IPS-15b (cell line): ENCODE measurements at regions not wholly inside any gene's neighbourhood (a gene's known extent, or its start where the extent isn't known, plus 50 kb on each side); places are given as distances from the start of the nearest gene placed in this dataset.
"Not testable (repeated sequence)": the region's sequence is repeated elsewhere in the genome, so short reads cannot be mapped to it uniquely, and the experiment has no call there.

Experiments
- H3K27me3 ChIP-seq: one replicate; pipeline ENCODE4 v1.6.1; 2013; ENCODE audit warnings: low read length; ENCODE audit not compliant: control insufficient read depth, insufficient read depth
- H3K36me3 ChIP-seq: one replicate; pipeline ENCODE4 v1.6.1; 2013; ENCODE audit warnings: low read length; ENCODE audit not compliant: control insufficient read depth, insufficient read depth
- H3K4me1 ChIP-seq: one replicate; pipeline ENCODE4 v1.6.1; 2013; ENCODE audit warnings: mild to moderate bottlenecking, low read length; ENCODE audit not compliant: control insufficient read depth, insufficient read depth
- H3K4me3 ChIP-seq: one replicate; pipeline ENCODE4 v1.5.1; 2013; ENCODE audit warnings: low read depth, low read length
- H3K9ac ChIP-seq: one replicate; pipeline ENCODE4 v1.6.1; 2013; ENCODE audit warnings: low read depth, mild to moderate bottlenecking, low read length
- H3K9me3 ChIP-seq: one replicate; pipeline ENCODE4 v1.6.1; 2013; ENCODE audit warnings: mild to moderate bottlenecking, low read length; ENCODE audit not compliant: control insufficient read depth, insufficient read depth

- not testable (repeated sequence) for H3K9me3 ChIP-seq, H3K36me3 ChIP-seq, H3K4me1 ChIP-seq, H3K27me3 ChIP-seq, H3K4me3 ChIP-seq, H3K9ac ChIP-seq
Measured at GRCh38 chr4:82271915-82272480, 101.8 kb downstream of the HNRNPD start.

- H3K4me3 ChIP-seq: no peak overlapping the region
- H3K36me3 ChIP-seq: no peaks in the 10 kb centered on the region
- H3K4me1 ChIP-seq: peaks cover 7% of the 10 kb centered on the region
- no peak overlapping the region for H3K9ac ChIP-seq
- no peaks in the 10 kb centered on the region for H3K27me3 ChIP-seq
- H3K9me3 ChIP-seq: no peaks in the 10 kb centered on the region
Measured at GRCh38 chr4:82268826-82269193, 105.0 kb downstream of the HNRNPD start.

- H3K9ac ChIP-seq: no peak overlapping the region
- H3K4me3 ChIP-seq: no peak overlapping the region
- no peaks in the 10 kb centered on the region for H3K36me3 ChIP-seq
- no peaks in the 10 kb centered on the region for H3K9me3 ChIP-seq
- H3K4me1 ChIP-seq: peaks cover 7% of the 10 kb centered on the region
- no peaks in the 10 kb centered on the region for H3K27me3 ChIP-seq
Measured at GRCh38 chr4:82268050-82268825, 105.6 kb downstream of the HNRNPD start.

- Histone ChIP-seq H3K27me3 (no peaks in the 10 kb centered on the region), H3K36me3 (no peaks in the 10 kb centered on the region), H3K9ac (no peak overlapping the region), H3K9me3 (no peaks in the 10 kb centered on the region), H3K4me3 (no peak overlapping the region), H3K4me1 (peaks cover 7% of the 10 kb centered on the region)
Measured at GRCh38 chr4:82267506-82267905, 106.3 kb downstream of the HNRNPD start.

- Histone ChIP-seq H3K9ac (no peak overlapping the region), H3K9me3 (no peaks in the 10 kb centered on the region), H3K36me3 (no peaks in the 10 kb centered on the region), H3K4me1 (no peaks in the 10 kb centered on the region), H3K4me3 (no peak overlapping the region), H3K27me3 (no peaks in the 10 kb centered on the region)
Measured at GRCh38 chr4:82266345-82266744, 107.4 kb downstream of the HNRNPD start.

GRCh38 chr4:82261084-82261483 is 112.7 kb downstream of the HNRNPD start:
- H3K9ac ChIP-seq: no peak overlapping the region
- H3K9me3 ChIP-seq: no peaks in the 10 kb centered on the region
- H3K36me3 ChIP-seq: no peaks in the 10 kb centered on the region
- H3K27me3 ChIP-seq: no peaks in the 10 kb centered on the region
- H3K4me3 ChIP-seq: no peak overlapping the region
- H3K4me1 ChIP-seq: no peaks in the 10 kb centered on the region

GRCh38 chr4:82260632-82261031 is 113.2 kb downstream of the HNRNPD start:
- Histone ChIP-seq H3K9ac (no peak overlapping the region), H3K4me3 (no peak overlapping the region), H3K36me3 (no peaks in the 10 kb centered on the region), H3K27me3 (no peaks in the 10 kb centered on the region), H3K9me3 (no peaks in the 10 kb centered on the region), H3K4me1 (no peaks in the 10 kb centered on the region)

- H3K4me3 ChIP-seq: no peak overlapping the region
- H3K9ac ChIP-seq: no peak overlapping the region
- no peaks in the 10 kb centered on the region for H3K27me3 ChIP-seq
- H3K36me3 ChIP-seq: no peaks in the 10 kb centered on the region
- H3K4me1 ChIP-seq: no peaks in the 10 kb centered on the region
- no peaks in the 10 kb centered on the region for H3K9me3 ChIP-seq
Measured at GRCh38 chr4:82256718-82257117, 117.1 kb downstream of the HNRNPD start.

GRCh38 chr4:82255657-82256056 is 118.1 kb downstream of the HNRNPD start:
- Histone ChIP-seq H3K36me3 (no peaks in the 10 kb centered on the region), H3K27me3 (no peaks in the 10 kb centered on the region), H3K9me3 (no peaks in the 10 kb centered on the region), H3K9ac (no peak overlapping the region), H3K4me1 (no peaks in the 10 kb centered on the region), H3K4me3 (no peak overlapping the region)

- Histone ChIP-seq H3K9ac (no peak overlapping the region), H3K9me3 (no peaks in the 10 kb centered on the region), H3K4me3 (no peak overlapping the region), H3K4me1 (peaks cover 12% of the 10 kb centered on the region), H3K36me3 (no peaks in the 10 kb centered on the region), H3K27me3 (no peaks in the 10 kb centered on the region)
Measured at GRCh38 chr4:82248903-82249632, 124.7 kb downstream of the HNRNPD start.

GRCh38 chr4:82247629-82248028 is 126.2 kb downstream of the HNRNPD start:
- Histone ChIP-seq H3K9me3 (no peaks in the 10 kb centered on the region), H3K27me3 (no peaks in the 10 kb centered on the region), H3K4me3 (no peak overlapping the region), H3K9ac (no peak overlapping the region), H3K36me3 (no peaks in the 10 kb centered on the region), H3K4me1 (peaks cover 12% of the 10 kb centered on the region)

GRCh38 chr4:82247171-82247570 is 126.6 kb downstream of the HNRNPD start:
- Histone ChIP-seq H3K36me3 (no peaks in the 10 kb centered on the region), H3K9me3 (no peaks in the 10 kb centered on the region), H3K27me3 (no peaks in the 10 kb centered on the region), H3K4me3 (no peak overlapping the region), H3K9ac (no peak overlapping the region), H3K4me1 (peaks cover 12% of the 10 kb centered on the region)
